Nephron progenitor cell (in vitro differentiated cells): ENCODE measurements at regions not wholly inside any gene's neighbourhood (a gene's known extent, or its start where the extent isn't known, plus 50 kb on each side); places are given as distances from the start of the nearest gene placed in this dataset.

ENCODE experiments used
- DNase-seq: peaks from one replicate; pipeline ENCODE4 v3.0.0; 2021
- H3K27ac Mint-ChIP-seq: 2 replicates; pipeline ENCODE4 v1.8.0; 2021; ENCODE audit warnings: mild to moderate bottlenecking, moderate library complexity, mixed read lengths
- H3K27me3 Mint-ChIP-seq: 2 replicates; pipeline ENCODE4 v1.8.0; 2021; ENCODE audit warnings: mild to moderate bottlenecking, low read depth, mixed read lengths; ENCODE audit not compliant: poor library complexity
- H3K36me3 Mint-ChIP-seq: 2 replicates; pipeline ENCODE4 v1.8.0; 2021; ENCODE audit warnings: low read depth, mixed read lengths
- H3K4me1 Mint-ChIP-seq: 2 replicates; pipeline ENCODE4 v1.8.0; 2021; ENCODE audit warnings: mixed read lengths
- H3K4me3 Mint-ChIP-seq: 2 replicates; pipeline ENCODE4 v1.8.0; 2021; ENCODE audit warnings: mild to moderate bottlenecking, moderate library complexity, mixed read lengths
- H3K9me3 Mint-ChIP-seq: 2 replicates; pipeline ENCODE4 v1.8.0; 2021; ENCODE audit warnings: mild to moderate bottlenecking, moderate library complexity, mixed read lengths
- CTCF ChIP-seq: fragments of 200-600 bp; sonication (generic); IDR thresholded peaks from 2 replicates; pipeline ENCODE4 v1.5.0; 2021; ENCODE audit warnings: antibody characterized with exemption

- H3K9me3 Mint-ChIP-seq, result no peaks in the 10 kb centered on the region
- H3K36me3 Mint-ChIP-seq, result no peaks in the 10 kb centered on the region
- H3K4me3 Mint-ChIP-seq, result no peak overlapping the region
- H3K4me1 Mint-ChIP-seq, result no peaks in the 10 kb centered on the region
- TF ChIP-seq CTCF, result no peak
- DNase-seq, result no peak
- no peaks in the 10 kb centered on the region for H3K27me3 Mint-ChIP-seq
- no peak overlapping the region for H3K27ac Mint-ChIP-seq
Measured at GRCh38 chr1:198912046-198912445, 273.2 kb downstream of the PTPRC start.

- Mint-ChIP-seq H3K36me3 (no peaks in the 10 kb centered on the region), H3K9me3 (no peaks in the 10 kb centered on the region), H3K27ac (no peak overlapping the region), H3K4me1 (no peaks in the 10 kb centered on the region), H3K4me3 (no peak overlapping the region), H3K27me3 (no peaks in the 10 kb centered on the region)
- TF ChIP-seq CTCF, result no peak
- no peak for DNase-seq
Measured at GRCh38 chr1:198913667-198914066, 274.8 kb downstream of the PTPRC start.

GRCh38 chr1:198915327-198916231 lies 276.7 kb downstream of the PTPRC start:
- no peak overlapping the region for H3K27ac Mint-ChIP-seq
- no peak for DNase-seq
- no peaks in the 10 kb centered on the region for H3K27me3 Mint-ChIP-seq
- no peak overlapping the region for H3K4me3 Mint-ChIP-seq
- no peaks in the 10 kb centered on the region for H3K9me3 Mint-ChIP-seq
- H3K36me3 Mint-ChIP-seq, result no peaks in the 10 kb centered on the region
- TF ChIP-seq CTCF, result no peak
- H3K4me1 Mint-ChIP-seq, result no peaks in the 10 kb centered on the region

- no peak for DNase-seq
- TF ChIP-seq CTCF, result no peak
- H3K4me3 Mint-ChIP-seq, result no peak overlapping the region
- H3K27ac Mint-ChIP-seq, result no peak overlapping the region
- H3K36me3 Mint-ChIP-seq, result no peaks in the 10 kb centered on the region
- no peaks in the 10 kb centered on the region for H3K27me3 Mint-ChIP-seq
- no peaks in the 10 kb centered on the region for H3K4me1 Mint-ChIP-seq
- no peaks in the 10 kb centered on the region for H3K9me3 Mint-ChIP-seq
Measured at GRCh38 chr1:198917226-198917625, 278.4 kb downstream of the PTPRC start.

GRCh38 chr1:198918920-198919319 lies 280.1 kb downstream of the PTPRC start:
- no peak overlapping the region for H3K27ac Mint-ChIP-seq

More at GRCh38 chr1:198918920-198919319, 280.1 kb downstream of the PTPRC start:
- Mint-ChIP-seq H3K36me3 (no peaks in the 10 kb centered on the region), H3K27me3 (no peaks in the 10 kb centered on the region), H3K4me3 (no peak overlapping the region), H3K4me1 (no peaks in the 10 kb centered on the region), H3K9me3 (no peaks in the 10 kb centered on the region)
- DNase-seq, result no peak
- no peak for TF ChIP-seq CTCF
